Tibial artery (tissue), 4 donors: ENCODE measurements at regions not wholly inside any gene's neighbourhood (a gene's known extent, or its start where the extent isn't known, plus 50 kb on each side); places are given as distances from the start of the nearest gene placed in this dataset.
"Not testable (repeated sequence)": the region's sequence is repeated elsewhere in the genome, so short reads cannot be mapped to it uniquely, and the experiment has no call there.

Source experiments
- DNase-seq, 2 donors: peaks; one replicate each; pipeline ENCODE4 v3.0.0-alpha.2; 2019
- H3K27ac ChIP-seq, 2 donors: fragments of 200-600 bp; sonication (generic) in 1 of 2; 1 replicate in 1 of 2; 2 replicates in 1 of 2; pipeline ENCODE4 v1.5.1; 2018 to 2019; ENCODE audit warnings: mild to moderate bottlenecking in 1 of 2
- H3K27me3 ChIP-seq, 2 donors: fragments of 200-600 bp; sonication (generic) in 1 of 2; one replicate each; pipeline versions ENCODE4 v1.5.1 to v1.6.0; 2016 to 2019
- H3K36me3 ChIP-seq, 3 donors: fragments of 200-600 bp; sonication (generic) in 2 of 3; one replicate each; pipeline ENCODE4 v1.5.1; 2016 to 2019; ENCODE audit warnings: mild to moderate bottlenecking in 2 of 3
- H3K4me1 ChIP-seq, 4 donors: fragments of 200-600 bp; sonication (generic) in 2 of 4; 1 replicate in 3 of 4; 2 replicates in 1 of 4; pipeline ENCODE4 v1.5.1; 2016 to 2019
- H3K4me3 ChIP-seq, 2 donors: fragments of 200-600 bp; sonication (generic) in 1 of 2; 1 replicate in 1 of 2; 2 replicates in 1 of 2; pipeline ENCODE4 v1.5.1; 2018 to 2019; ENCODE audit warnings: mild to moderate bottlenecking in 2 of 2
- H3K9me3 ChIP-seq, 3 donors: fragments of 200-600 bp; sonication (generic) in 1 of 3; one replicate each; pipeline ENCODE4 v1.5.1; 2016 to 2019
- CTCF ChIP-seq, 2 experiments: fragments of 200-600 bp in 1 of 2; fragments of 450-650 bp in 1 of 2; IDR thresholded peaks; one replicate each; pipeline ENCODE4 v1.5.1; 2017 to 2019; ENCODE audit warnings: antibody characterized with exemption in 2 of 2, mild to moderate bottlenecking in 1 of 2, moderate library complexity in 1 of 2
- intact Hi-C: fragments of 100-400 bp; cut with DNase I; formaldehyde crosslinking; loops from one replicate; pipeline ENCODE4 v1.15.0; 2023; ENCODE audit warnings: low total_unique reads

- intact Hi-C loops: no loop called here
- H3K27ac ChIP-seq: no peak overlapping the region
- DNase-seq: no peak
These were observed 88.7 kb upstream of the USP29 start for GRCh38 chr19:57031106-57031505.

GRCh38 chr19:57033576-57033975 lies 86.2 kb upstream of the USP29 start:
- H3K27me3 ChIP-seq: no peaks in the 10 kb centered on the region
- no peak for DNase-seq
- no peak overlapping the region for H3K27ac ChIP-seq
- no peaks in the 10 kb centered on the region for H3K4me1 ChIP-seq
- H3K4me3 ChIP-seq: no peak overlapping the region
- intact Hi-C loops: no loop called here
- H3K36me3 ChIP-seq: no peaks in the 10 kb centered on the region
- no peak for TF ChIP-seq CTCF (IDR thresholded peaks at IDR 0.05)
- H3K9me3 ChIP-seq: peaks cover 0 to 20% (median 4%) of the 10 kb centered on the region in 3 donors

More at GRCh38 chr19:57031106-57031505, 88.7 kb upstream of the USP29 start:
- no peak for TF ChIP-seq CTCF (IDR thresholded peaks at IDR 0.05)
- peaks cover 0 to 25% (median 9%) of the 10 kb centered on the region in 3 donors for H3K9me3 ChIP-seq
- H3K36me3 ChIP-seq: no peaks in the 10 kb centered on the region
- H3K27me3 ChIP-seq: no peaks in the 10 kb centered on the region
- no peak overlapping the region for H3K4me3 ChIP-seq
- no peaks in the 10 kb centered on the region for H3K4me1 ChIP-seq

- Histone ChIP-seq H3K27ac (no peak overlapping the region), H3K4me3 (no peak overlapping the region), H3K4me1 (no peaks in the 10 kb centered on the region), H3K9me3 (peaks cover 0 to 14% (median 0%) of the 10 kb centered on the region in 3 donors), H3K27me3 (no peaks in the 10 kb centered on the region), H3K36me3 (no peaks in the 10 kb centered on the region)
- no peak for TF ChIP-seq CTCF (IDR thresholded peaks at IDR 0.05)
- no peak for DNase-seq
- intact Hi-C loops: no loop called here
These were observed 85.2 kb upstream of the USP29 start for GRCh38 chr19:57034544-57034943.

GRCh38 chr19:57035740-57036139 lies 84.0 kb upstream of the USP29 start:
- intact Hi-C loops, H3K4me3 ChIP-seq: not testable (repeated sequence)
- peaks cover 0 to 14% (median 7%) of the 10 kb centered on the region in 3 donors for H3K9me3 ChIP-seq

GRCh38 chr19:57037556-57037955 lies 82.2 kb upstream of the USP29 start:
- Histone ChIP-seq H3K36me3 (no peaks in the 10 kb centered on the region), H3K9me3 (peaks cover 0 to 9% (median 7%) of the 10 kb centered on the region in 3 donors), H3K27me3 (no peaks in the 10 kb centered on the region), H3K4me1 (no peaks in the 10 kb centered on the region), H3K4me3 (no peak overlapping the region), H3K27ac (no peak overlapping the region)
- DNase-seq: no peak
- no peak for TF ChIP-seq CTCF (IDR thresholded peaks at IDR 0.05)
- intact Hi-C loops: no loop called here

More at GRCh38 chr19:57035740-57036139, 84.0 kb upstream of the USP29 start:
- not testable (repeated sequence) for H3K27ac ChIP-seq, H3K4me1 ChIP-seq, H3K27me3 ChIP-seq, DNase-seq, H3K36me3 ChIP-seq

- H3K27me3 ChIP-seq: no peaks in the 10 kb centered on the region
- no peak overlapping the region for H3K27ac ChIP-seq
- no peaks in the 10 kb centered on the region for H3K36me3 ChIP-seq
- H3K4me1 ChIP-seq: no peaks in the 10 kb centered on the region
- no peak for TF ChIP-seq CTCF (IDR thresholded peaks at IDR 0.05)
- no peak for DNase-seq
- intact Hi-C loops: no loop called here
- H3K4me3 ChIP-seq: no peak overlapping the region
- H3K9me3 ChIP-seq: peaks cover 0 to 6% (median 3%) of the 10 kb centered on the region in 3 donors
These were observed 72.0 kb upstream of the USP29 start for GRCh38 chr19:57047743-57048142.
